Activated T-cell treated with anti-CD3 and anti-CD28 coated beads, Interleukin-2, amount 50 U/mL, for 24 hours (primary cell): ENCODE measurements at regions not wholly inside any gene's neighbourhood (a gene's known extent, or its start where the extent isn't known, plus 50 kb on each side); places are given as distances from the start of the nearest gene placed in this dataset.

Source experiments
- DNase-seq: peaks from one replicate; pipeline ENCODE4 v3.0.0-alpha.2; 2020
- H3K27ac Mint-ChIP-seq: 2 replicates; pipeline ENCODE4 v1.8.0; 2020; ENCODE audit warnings: mild to moderate bottlenecking, mixed read lengths
- H3K27me3 Mint-ChIP-seq: 2 replicates; pipeline ENCODE4 v1.8.0; 2020; ENCODE audit warnings: mixed read lengths
- H3K36me3 Mint-ChIP-seq: 2 replicates; pipeline ENCODE4 v1.8.0; 2020; ENCODE audit warnings: low read depth, mixed read lengths
- H3K4me1 Mint-ChIP-seq: 2 replicates; pipeline ENCODE4 v1.8.0; 2020; ENCODE audit warnings: low read depth, mixed read lengths
- H3K4me3 Mint-ChIP-seq: 2 replicates; pipeline ENCODE4 v1.8.0; 2020; ENCODE audit warnings: mild to moderate bottlenecking, moderate library complexity, mixed read lengths
- H3K9me3 Mint-ChIP-seq: 2 replicates; pipeline ENCODE4 v1.8.0; 2020; ENCODE audit warnings: mixed read lengths

DNA sequence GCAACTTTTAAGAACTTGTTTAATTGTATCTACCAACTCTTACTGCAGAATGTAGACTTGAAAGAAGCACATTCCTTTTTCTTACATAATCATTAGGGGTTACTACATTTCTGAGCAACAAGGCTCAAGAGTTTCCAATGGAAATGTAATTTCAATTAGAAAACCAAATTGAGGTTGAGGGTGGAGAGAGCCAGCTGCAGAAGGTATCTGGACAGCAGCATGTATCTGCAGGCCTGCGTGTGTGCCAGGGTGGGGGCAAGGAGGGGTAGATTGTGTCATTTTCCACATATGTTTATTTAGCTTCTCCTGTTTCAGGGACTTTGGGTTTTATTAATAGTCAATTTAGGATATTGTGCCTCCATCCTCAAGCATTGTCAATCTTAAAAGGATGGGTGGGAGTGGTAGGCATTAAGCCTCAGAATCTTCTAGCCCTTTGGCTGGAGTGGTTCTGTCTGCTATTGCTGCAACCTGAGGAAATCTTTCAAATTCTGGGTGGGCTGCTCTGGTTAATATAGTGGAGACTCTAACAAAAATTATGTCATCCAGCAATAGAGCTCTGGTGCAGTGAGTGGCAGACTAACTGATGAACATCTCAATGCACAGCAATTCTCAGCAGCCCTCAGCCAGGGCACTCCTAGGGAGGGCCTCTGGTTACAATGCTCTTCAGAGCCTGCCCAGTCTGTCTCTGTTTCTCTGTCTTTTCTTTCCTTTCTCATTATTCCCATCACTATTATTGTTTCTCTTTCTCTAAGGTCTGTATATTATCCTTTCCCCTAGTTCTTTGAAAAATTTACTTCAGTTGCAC, 151.4 kb downstream of the RPIA start:
- Mint-ChIP-seq H3K4me3 (no peak overlapping the region), H3K36me3 (no peaks in the 10 kb centered on the region), H3K4me1 (no peaks in the 10 kb centered on the region), H3K27me3 (peaks cover 4% of the 10 kb centered on the region), H3K9me3 (no peaks in the 10 kb centered on the region), H3K27ac (no peak overlapping the region)
- DNase-seq, result no peak

GRCh38 chr2:88843651-88844050, 152.2 kb downstream of the RPIA start:
- H3K27ac Mint-ChIP-seq, result no peak overlapping the region
- H3K9me3 Mint-ChIP-seq, result no peaks in the 10 kb centered on the region
- no peaks in the 10 kb centered on the region for H3K36me3 Mint-ChIP-seq
- DNase-seq, result no peak
- H3K4me3 Mint-ChIP-seq, result no peak overlapping the region
- peaks cover 9% of the 10 kb centered on the region for H3K27me3 Mint-ChIP-seq
- no peaks in the 10 kb centered on the region for H3K4me1 Mint-ChIP-seq

- H3K27me3 Mint-ChIP-seq, result peaks cover 15% of the 10 kb centered on the region
- DNase-seq, result no peak
- H3K9me3 Mint-ChIP-seq, result no peaks in the 10 kb centered on the region
- no peak overlapping the region for H3K4me3 Mint-ChIP-seq
- no peaks in the 10 kb centered on the region for H3K36me3 Mint-ChIP-seq
- H3K27ac Mint-ChIP-seq, result no peak overlapping the region
- no peaks in the 10 kb centered on the region for H3K4me1 Mint-ChIP-seq
These were observed 153.5 kb downstream of the RPIA start for GRCh38 chr2:88844960-88845359.

GRCh38 chr2:88845772-88846661, 154.5 kb downstream of the RPIA start:
- Mint-ChIP-seq H3K36me3 (no peaks in the 10 kb centered on the region), H3K4me3 (no peak overlapping the region), H3K27me3 (peaks cover 18% of the 10 kb centered on the region), H3K4me1 (no peaks in the 10 kb centered on the region), H3K27ac (no peak overlapping the region), H3K9me3 (no peaks in the 10 kb centered on the region)
- DNase-seq, result no peak

GRCh38 chr2:88852753-88853402, 161.4 kb downstream of the RPIA start:
- no peak overlapping the region for H3K4me3 Mint-ChIP-seq
- DNase-seq, result no peak
- H3K27ac Mint-ChIP-seq, result no peak overlapping the region
- H3K4me1 Mint-ChIP-seq, result no peaks in the 10 kb centered on the region
- peaks cover 22% of the 10 kb centered on the region for H3K27me3 Mint-ChIP-seq
- H3K36me3 Mint-ChIP-seq, result no peaks in the 10 kb centered on the region
- no peaks in the 10 kb centered on the region for H3K9me3 Mint-ChIP-seq

- Mint-ChIP-seq H3K27me3 (peaks cover 19% of the 10 kb centered on the region), H3K36me3 (no peaks in the 10 kb centered on the region), H3K4me3 (no peak overlapping the region), H3K27ac (no peak overlapping the region), H3K4me1 (no peaks in the 10 kb centered on the region), H3K9me3 (no peaks in the 10 kb centered on the region)
- no peak for DNase-seq
These were observed 161.9 kb downstream of the RPIA start for GRCh38 chr2:88853403-88853790.

GRCh38 chr2:88854528-88854927, 163.1 kb downstream of the RPIA start:
- no peaks in the 10 kb centered on the region for H3K36me3 Mint-ChIP-seq
- H3K4me1 Mint-ChIP-seq, result no peaks in the 10 kb centered on the region
- H3K27me3 Mint-ChIP-seq, result peaks cover 16% of the 10 kb centered on the region
- H3K27ac Mint-ChIP-seq, result no peak overlapping the region
- H3K9me3 Mint-ChIP-seq, result no peaks in the 10 kb centered on the region
- no peak overlapping the region for H3K4me3 Mint-ChIP-seq
- no peak for DNase-seq

- no peak for DNase-seq
- Mint-ChIP-seq H3K9me3 (no peaks in the 10 kb centered on the region), H3K27ac (no peak overlapping the region), H3K27me3 (peaks cover 10% of the 10 kb centered on the region), H3K4me3 (no peak overlapping the region), H3K4me1 (no peaks in the 10 kb centered on the region), H3K36me3 (no peaks in the 10 kb centered on the region)
These were observed 164.3 kb downstream of the RPIA start for GRCh38 chr2:88855620-88856408.

GRCh38 chr2:88856409-88857135, 165.1 kb downstream of the RPIA start:
- peaks cover 16% of the 10 kb centered on the region for H3K27me3 Mint-ChIP-seq
- no peaks in the 10 kb centered on the region for H3K4me1 Mint-ChIP-seq
- DNase-seq, result no peak
- no peaks in the 10 kb centered on the region for H3K9me3 Mint-ChIP-seq
- H3K36me3 Mint-ChIP-seq, result no peaks in the 10 kb centered on the region
- H3K4me3 Mint-ChIP-seq, result no peak overlapping the region
- no peak overlapping the region for H3K27ac Mint-ChIP-seq

GRCh38 chr2:88857274-88857741, 165.8 kb downstream of the RPIA start:
- H3K4me3 Mint-ChIP-seq, result no peak overlapping the region
- H3K9me3 Mint-ChIP-seq, result no peaks in the 10 kb centered on the region
- H3K27ac Mint-ChIP-seq, result no peak overlapping the region
- no peaks in the 10 kb centered on the region for H3K36me3 Mint-ChIP-seq
- DNase-seq, result no peak
- peaks cover 14% of the 10 kb centered on the region for H3K27me3 Mint-ChIP-seq
- no peaks in the 10 kb centered on the region for H3K4me1 Mint-ChIP-seq

GRCh38 chr2:88857951-88858411, 166.5 kb downstream of the RPIA start:
- no peak overlapping the region for H3K4me3 Mint-ChIP-seq
- H3K27me3 Mint-ChIP-seq, result peaks cover 14% of the 10 kb centered on the region
- H3K4me1 Mint-ChIP-seq, result no peaks in the 10 kb centered on the region
- DNase-seq, result no peak
- H3K36me3 Mint-ChIP-seq, result no peaks in the 10 kb centered on the region
- H3K27ac Mint-ChIP-seq, result no peak overlapping the region
- H3K9me3 Mint-ChIP-seq, result no peaks in the 10 kb centered on the region

DNA sequence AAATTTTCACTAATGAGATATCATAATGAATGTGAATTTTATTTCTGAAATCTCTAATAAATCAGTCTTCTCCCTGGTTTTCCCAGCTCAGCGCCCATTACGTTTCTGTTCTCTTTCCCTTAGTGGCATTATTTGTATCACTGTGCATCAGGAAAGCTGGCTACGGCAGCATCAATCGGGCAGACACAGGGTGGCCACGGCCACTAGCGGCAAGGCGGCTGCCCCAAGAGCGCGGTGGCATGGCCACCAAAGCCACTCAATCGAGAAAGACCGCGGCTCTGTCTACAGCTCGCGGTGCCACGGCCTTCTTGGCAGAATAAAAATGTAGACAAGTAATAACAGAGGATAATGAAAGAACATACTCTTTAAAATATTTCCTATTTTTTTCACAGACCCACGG, 168.0 kb downstream of the RPIA start:
- no peak for DNase-seq
- Mint-ChIP-seq H3K36me3 (no peaks in the 10 kb centered on the region), H3K9me3 (no peaks in the 10 kb centered on the region), H3K4me3 (no peak overlapping the region), H3K4me1 (no peaks in the 10 kb centered on the region), H3K27me3 (peaks cover 21% of the 10 kb centered on the region), H3K27ac (no peak overlapping the region)

- H3K36me3 Mint-ChIP-seq, result no peaks in the 10 kb centered on the region
- no peak overlapping the region for H3K4me3 Mint-ChIP-seq
- H3K27ac Mint-ChIP-seq, result no peak overlapping the region
- peaks cover under 1% of the 10 kb centered on the region for H3K4me1 Mint-ChIP-seq
- peaks cover 26% of the 10 kb centered on the region for H3K27me3 Mint-ChIP-seq
- H3K9me3 Mint-ChIP-seq, result no peaks in the 10 kb centered on the region
- DNase-seq, result no peak
These were observed 169.1 kb downstream of the RPIA start for GRCh38 chr2:88860421-88861075.
